Coronary artery (tissue), 2 donors: ENCODE measurements at regions not wholly inside any gene's neighbourhood (a gene's known extent, or its start where the extent isn't known, plus 50 kb on each side); places are given as distances from the start of the nearest gene placed in this dataset.
"Not testable (repeated sequence)": the region's sequence is repeated elsewhere in the genome, so short reads cannot be mapped to it uniquely, and the experiment has no call there.

Experiments
- DNase-seq: peaks from one replicate; pipeline ENCODE4 v3.0.0-alpha.2; 2017; ENCODE audit warnings: low spot score
- H3K27ac ChIP-seq, 2 donors: fragments of 200-600 bp; sonication (generic); one replicate each; pipeline ENCODE4 v1.5.1; 2016 to 2019
- H3K4me3 ChIP-seq: fragments of 200-600 bp; sonication (generic); 2 replicates; pipeline ENCODE4 v1.5.1; 2016; ENCODE audit warnings: mild to moderate bottlenecking, moderate library complexity
- TF ChIP-seq, protein P1 (sequence below): fragments of 200-600 bp; sonication (generic); IDR thresholded peaks from one replicate; pipeline ENCODE4 v1.5.1; 2019; ENCODE audit warnings: antibody characterized with exemption

- no peak for DNase-seq
- Histone ChIP-seq H3K4me3 (no peak overlapping the region), H3K27ac (no peak overlapping the region)
- TF ChIP-seq, protein P1, sequence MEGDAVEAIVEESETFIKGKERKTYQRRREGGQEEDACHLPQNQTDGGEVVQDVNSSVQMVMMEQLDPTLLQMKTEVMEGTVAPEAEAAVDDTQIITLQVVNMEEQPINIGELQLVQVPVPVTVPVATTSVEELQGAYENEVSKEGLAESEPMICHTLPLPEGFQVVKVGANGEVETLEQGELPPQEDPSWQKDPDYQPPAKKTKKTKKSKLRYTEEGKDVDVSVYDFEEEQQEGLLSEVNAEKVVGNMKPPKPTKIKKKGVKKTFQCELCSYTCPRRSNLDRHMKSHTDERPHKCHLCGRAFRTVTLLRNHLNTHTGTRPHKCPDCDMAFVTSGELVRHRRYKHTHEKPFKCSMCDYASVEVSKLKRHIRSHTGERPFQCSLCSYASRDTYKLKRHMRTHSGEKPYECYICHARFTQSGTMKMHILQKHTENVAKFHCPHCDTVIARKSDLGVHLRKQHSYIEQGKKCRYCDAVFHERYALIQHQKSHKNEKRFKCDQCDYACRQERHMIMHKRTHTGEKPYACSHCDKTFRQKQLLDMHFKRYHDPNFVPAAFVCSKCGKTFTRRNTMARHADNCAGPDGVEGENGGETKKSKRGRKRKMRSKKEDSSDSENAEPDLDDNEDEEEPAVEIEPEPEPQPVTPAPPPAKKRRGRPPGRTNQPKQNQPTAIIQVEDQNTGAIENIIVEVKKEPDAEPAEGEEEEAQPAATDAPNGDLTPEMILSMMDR = no peak
Measured at GRCh38 chr3:51617597-51617996, 53.5 kb upstream of the TEX264 start.

DNA sequence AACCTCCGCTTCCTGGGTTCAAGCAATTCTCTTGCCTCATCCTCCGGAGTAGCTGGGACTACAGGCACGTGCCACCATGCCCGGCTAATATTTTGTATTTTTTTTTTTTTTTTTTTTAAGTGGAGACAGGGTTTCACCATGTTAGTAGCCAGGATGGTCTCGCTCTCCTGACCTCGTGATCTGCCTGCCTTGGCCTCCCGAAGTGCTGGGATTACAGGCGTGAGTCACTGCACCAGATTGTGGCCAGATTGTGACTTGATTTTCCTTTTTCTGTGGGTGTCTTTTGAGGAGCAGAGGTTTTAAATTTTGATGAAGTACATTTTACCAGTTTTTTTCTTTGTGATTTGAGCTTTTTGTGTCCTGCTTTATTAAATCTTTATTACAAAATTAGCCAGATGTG is 53.0 kb upstream of the TEX264 start:
- H3K27ac ChIP-seq, DNase-seq: not testable (repeated sequence)

DNA sequence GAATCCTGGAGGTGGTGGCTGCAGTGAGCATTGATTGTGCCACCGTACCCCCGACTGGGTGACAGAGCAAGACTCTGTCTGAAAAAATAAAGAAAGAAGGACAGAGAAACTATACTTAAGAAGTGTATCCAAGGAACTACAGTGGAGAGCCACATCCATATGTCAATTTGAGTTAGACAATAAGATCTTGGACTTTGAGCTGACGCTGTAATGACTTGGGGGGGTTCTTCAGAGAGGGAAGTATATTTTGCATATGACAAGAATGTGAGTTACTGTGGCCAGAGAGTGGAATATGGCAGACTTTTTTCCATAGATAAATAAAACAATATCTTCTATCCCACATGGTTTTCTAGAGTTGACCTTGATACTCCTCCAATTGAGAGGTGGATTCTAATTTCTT is 52.6 kb upstream of the TEX264 start:
- DNase-seq = no peak
- Histone ChIP-seq H3K4me3 (no peak overlapping the region), H3K27ac (no peak overlapping the region)
- TF ChIP-seq, protein P1 = no peak

More for the DNA sequence above, 53.0 kb upstream of the TEX264 start:
- not testable (repeated sequence) for H3K4me3 ChIP-seq

- H3K27ac ChIP-seq = no peak overlapping the region
Measured at GRCh38 chr3:51619983-51620382, 51.1 kb upstream of the TEX264 start.

GRCh38 chr3:51620543-51620942 is 50.5 kb upstream of the TEX264 start:
- TF ChIP-seq, protein P1 = no peak
- DNase-seq = no peak
- Histone ChIP-seq H3K4me3 (no peak overlapping the region), H3K27ac (no peak overlapping the region)

More at GRCh38 chr3:51619983-51620382, 51.1 kb upstream of the TEX264 start:
- TF ChIP-seq, protein P1 = no peak
- no peak overlapping the region for H3K4me3 ChIP-seq
- no peak for DNase-seq

DNA sequence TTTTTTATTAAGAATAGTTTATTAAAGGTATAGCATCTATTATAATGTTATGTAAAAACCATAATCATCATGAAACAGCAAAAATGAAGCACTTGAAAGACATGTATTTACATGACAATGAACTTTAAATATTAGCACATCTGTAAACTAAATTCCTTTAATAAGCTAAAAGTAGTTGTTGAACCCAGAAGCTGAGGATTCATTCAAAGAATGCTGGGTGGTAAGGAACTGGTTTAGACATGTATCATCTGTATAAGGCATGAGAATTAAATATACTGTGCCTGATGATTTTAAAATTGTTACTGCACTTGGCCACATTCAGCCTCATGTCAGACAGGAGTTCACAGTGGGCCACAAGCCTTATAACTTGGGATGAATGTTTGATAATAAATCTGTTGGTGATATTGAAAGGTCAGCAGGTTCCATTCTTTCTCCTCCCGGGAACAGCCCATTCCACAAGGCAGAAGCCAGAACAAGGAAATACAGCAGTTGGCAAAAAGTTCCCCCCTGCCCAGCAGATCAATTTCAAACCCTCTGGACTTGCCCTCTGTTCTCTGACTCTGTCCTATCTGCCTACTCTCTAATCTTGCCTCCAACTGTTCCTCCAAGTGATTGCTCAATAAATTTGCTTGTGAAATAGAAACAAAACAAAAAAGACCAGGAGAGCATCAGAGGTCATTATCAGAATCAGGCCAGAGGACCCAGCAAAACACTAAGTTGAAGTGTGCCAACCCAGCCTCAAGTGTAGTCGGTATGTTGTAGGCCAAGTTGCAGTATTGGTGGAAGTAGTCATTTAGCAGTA is 49.8 kb upstream of the TEX264 start:
- peak overlapping the region in 1 of 2 donors; percentile 43 for H3K27ac ChIP-seq
- TF ChIP-seq, protein P1 = no peak
- no peak for DNase-seq
- no peak overlapping the region for H3K4me3 ChIP-seq
